ENCODE measurements at regions not wholly inside any gene's neighbourhood (a gene's known extent, or its start where the extent isn't known, plus 50 kb on each side); places are given as distances from the start of the nearest gene placed in this dataset.
"Not testable (repeated sequence)": the region's sequence is repeated elsewhere in the genome, so short reads cannot be mapped to it uniquely, and the experiment has no call there.

DNA sequence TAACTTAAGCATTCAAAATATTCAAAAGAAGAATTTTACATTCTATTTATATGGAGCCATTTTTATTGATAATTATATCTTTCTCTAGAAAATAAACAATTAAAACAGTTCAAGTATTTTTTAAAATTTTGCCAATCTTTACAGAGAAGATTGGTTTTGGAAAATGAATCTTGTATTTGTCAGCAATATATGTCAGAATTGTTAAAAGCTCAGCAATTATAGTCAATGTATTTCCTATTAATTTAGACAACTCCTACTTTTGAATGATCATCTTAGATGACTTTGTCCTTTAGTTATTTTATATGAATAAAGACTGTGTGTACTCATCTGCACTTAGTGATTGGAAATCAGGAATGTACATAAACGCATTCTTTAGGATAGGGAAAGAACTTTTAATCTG is 223.9 kb upstream of the MAD2L1 start:
- DNase-seq: no peak

DNA sequence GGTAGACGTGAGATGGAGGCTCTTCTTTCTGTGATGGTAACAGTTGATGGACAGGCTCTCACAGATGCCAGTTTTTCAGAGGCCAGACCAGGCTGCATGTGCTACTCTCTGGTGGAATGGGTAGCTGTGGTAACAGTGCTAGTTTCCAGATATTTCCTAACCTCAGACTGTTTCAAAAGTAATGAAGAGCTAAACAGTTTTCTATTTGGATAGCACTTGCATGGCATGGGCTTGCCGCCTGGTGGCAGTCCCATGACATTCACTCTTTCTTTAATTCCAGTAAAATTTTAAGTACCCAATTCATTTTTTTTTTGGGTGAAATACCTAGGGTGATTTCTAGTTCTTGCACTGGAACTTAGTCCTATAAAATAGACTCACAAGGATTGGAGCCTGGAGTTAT is 220.2 kb upstream of the MAD2L1 start:
- DNase-seq: no peak

- no peak for DNase-seq
Measured at GRCh38 chr4:120281581-120281980, 214.9 kb upstream of the MAD2L1 start.

- DNase-seq: no peak
Measured at GRCh38 chr4:120277391-120277790, 210.7 kb upstream of the MAD2L1 start.

GRCh38 chr4:120266602-120267001 is 200.0 kb upstream of the MAD2L1 start:
- DNase-seq: no peak

DNA sequence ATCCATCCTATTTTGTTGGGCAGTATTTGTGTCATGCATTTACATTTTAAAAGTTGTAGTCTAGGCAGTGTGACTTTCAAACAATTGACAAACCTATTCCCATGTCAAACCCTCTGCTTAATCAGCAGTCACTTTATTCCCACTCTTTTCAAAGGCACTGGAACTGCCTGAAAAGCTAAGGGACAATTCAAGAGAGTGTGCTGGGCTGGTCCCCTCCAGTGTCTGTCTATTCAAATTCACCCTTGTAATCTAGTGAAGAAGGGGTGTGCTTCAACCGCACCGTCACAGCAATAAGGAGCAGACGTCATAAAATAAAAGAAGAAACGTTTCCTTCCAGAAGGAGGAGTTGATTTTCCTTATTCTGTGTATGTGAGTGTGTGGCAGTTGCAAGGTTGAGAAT is 197.0 kb upstream of the MAD2L1 start:
- no peak for DNase-seq

DNA sequence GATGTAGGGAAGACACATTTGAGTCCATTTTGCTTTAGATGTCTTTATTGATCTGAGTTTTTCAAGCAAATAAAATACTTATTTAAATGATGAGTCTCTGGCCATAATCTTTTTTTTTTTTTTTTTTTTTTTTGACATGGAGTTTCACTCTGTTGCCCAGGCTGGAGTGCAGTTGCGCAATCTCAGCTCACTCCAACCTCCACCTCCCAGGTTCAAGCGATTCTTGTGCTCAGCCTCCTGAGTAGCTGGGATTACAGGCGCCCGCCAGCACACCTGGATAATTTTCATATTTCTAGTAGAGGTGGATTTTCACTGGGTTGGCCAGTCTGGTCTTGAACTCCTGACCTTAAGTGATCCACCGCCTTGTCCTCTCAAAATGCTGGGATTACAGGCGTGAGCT is 194.5 kb upstream of the MAD2L1 start:
- no peak for DNase-seq

- DNase-seq: not testable (repeated sequence)
Measured at GRCh38 chr4:120256112-120256775, 189.6 kb upstream of the MAD2L1 start.

DNA sequence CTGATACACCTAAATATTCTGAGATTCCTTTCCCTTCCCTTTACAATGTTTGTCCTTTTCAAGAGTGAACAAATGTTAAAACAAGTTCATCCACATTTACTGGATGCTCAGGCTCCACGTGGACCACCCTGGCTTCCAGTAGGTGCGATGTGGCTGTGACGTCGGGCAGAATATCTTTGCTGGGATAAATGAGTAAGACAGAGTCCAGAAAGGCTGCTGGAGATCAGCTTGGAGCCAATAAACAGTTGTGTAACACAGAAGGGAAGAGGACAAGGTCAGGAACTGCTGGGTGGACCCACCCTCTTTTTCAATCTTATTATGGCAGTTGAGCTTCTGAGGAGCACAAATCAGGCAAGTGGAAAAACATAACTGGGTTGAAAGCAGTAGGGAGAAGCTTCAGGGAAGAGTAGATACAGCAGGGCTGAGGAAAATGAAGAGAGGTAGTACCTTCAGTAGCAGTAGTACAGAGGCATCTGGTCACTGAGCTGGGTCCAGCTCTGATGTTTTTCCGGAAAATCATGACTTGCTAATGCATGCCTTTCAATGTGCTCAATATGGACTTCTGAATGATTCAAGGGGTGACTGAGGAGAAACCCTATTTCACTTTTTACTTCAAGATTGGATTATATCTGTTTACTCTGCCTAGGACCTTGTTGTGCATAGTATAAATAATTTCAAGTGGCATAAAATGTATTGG is 171.8 kb upstream of the MAD2L1 start:
- DNase-seq: no peak

GRCh38 chr4:120236873-120237272 is 170.2 kb upstream of the MAD2L1 start:
- DNase-seq: no peak

DNA sequence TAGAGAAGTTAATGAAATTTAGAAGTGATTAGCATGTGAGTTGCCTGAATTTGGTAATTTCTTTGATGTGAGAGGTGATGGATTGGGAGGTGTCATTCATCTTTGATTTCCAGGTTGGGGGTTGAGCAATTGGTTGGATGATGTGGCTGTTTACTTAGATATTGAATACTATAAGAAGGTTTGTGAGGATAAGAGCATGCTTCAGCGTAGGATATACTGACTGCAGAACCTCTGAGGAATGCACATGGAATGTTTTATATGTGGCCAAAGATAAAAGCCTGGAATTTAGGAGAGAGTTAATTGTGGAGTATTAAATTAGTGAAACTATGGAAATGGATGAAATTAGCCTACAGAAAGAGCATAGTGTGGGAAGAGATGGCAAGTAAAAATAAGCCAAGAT is 165.4 kb upstream of the MAD2L1 start:
- DNase-seq: no peak

- DNase-seq: no peak
Measured at GRCh38 chr4:120228086-120228485, 161.4 kb upstream of the MAD2L1 start.

GRCh38 chr4:120227554-120227953 is 160.9 kb upstream of the MAD2L1 start:
- no peak for DNase-seq

GRCh38 chr4:120225527-120225926 is 158.9 kb upstream of the MAD2L1 start:
- DNase-seq: no peak

DNA sequence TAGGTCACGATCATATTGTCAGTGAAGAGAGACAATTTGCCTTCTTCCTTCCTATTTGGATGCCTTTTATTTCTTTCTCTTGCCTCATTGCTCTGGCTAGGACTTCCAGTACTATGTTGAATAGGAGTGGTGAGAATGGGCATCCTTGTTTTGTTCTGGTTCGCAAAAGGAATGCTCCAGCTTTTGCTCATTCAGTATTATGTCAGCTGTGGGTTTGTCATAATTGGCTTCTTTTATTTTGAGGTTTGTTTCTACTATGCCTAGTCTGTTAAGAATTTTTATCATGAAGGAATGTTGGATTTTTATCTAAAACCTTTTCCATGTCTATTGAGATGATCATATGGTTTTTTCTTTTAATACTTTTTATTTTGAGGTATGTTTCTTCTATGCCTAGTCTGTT is 152.3 kb upstream of the MAD2L1 start:
- no peak for DNase-seq

DNA sequence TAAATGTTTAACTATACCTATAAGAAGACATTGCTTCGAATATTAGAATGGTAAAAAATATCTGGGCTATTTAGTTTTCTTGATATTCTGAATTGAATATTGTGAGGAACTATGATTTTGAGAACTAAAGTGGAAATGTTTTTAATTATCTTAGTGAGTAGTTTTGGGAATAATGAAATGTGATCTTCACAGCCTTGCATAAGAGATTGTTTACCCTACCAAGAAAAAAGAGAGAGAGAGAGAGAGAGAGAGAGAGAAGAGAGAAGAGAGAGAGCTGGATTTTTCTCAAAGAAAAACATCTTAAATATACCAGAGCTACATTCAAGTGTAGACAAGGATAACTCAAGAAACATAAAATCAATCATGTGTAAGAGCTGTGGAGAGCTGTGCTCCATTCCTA is 148.7 kb upstream of the MAD2L1 start:
- no peak for DNase-seq

DNA sequence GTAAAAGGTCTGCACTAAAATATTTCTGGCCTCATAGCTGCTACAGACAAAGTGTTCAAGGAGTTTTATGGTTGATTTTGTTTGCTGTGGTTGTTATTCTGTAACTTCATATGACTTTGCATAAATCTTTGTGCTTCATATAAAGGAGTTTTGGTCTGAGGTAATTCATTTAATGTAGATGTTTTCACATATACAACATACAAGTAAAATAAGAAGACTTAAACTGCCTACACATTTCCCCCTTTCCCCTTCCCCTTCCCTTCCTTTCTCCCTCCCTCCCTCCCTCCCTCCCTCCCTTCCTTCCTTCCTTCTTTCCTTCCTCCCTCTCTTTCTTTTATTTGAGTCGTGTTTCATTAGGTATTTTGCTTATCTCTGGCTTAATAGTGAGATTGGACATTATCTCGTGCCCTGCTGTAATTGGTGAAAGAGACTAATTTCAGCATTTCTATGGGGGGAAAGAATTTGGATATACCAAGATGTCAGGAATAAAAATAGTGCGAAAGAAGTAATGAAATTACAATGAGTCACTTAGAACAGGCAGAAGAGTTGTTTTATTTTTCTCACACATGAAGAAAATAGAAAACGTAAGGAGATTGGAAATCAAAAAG is 144.9 kb upstream of the MAD2L1 start:
- no peak for DNase-seq

DNA sequence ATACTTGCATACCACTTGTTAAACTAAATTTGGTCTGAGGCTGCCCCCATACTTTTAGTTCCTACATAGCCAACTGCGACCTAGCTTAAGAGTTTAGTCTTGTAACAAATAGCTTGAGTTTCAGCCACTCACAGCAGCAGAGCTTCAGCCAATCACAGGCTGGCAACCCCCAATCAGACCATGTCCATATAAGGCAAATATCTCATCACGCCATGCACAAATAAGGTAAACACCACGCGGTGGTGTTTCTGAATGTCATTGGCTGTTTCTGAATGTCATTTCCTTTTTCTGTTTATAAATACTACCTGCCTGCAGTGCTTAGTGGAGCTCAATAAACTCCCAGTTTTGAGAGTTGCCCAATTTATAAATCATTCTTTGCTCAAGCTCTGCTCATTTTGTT is 143.1 kb upstream of the MAD2L1 start:
- DNase-seq: no peak

- no peak for DNase-seq
Measured at GRCh38 chr4:120207021-120207420, 140.4 kb upstream of the MAD2L1 start.

DNA sequence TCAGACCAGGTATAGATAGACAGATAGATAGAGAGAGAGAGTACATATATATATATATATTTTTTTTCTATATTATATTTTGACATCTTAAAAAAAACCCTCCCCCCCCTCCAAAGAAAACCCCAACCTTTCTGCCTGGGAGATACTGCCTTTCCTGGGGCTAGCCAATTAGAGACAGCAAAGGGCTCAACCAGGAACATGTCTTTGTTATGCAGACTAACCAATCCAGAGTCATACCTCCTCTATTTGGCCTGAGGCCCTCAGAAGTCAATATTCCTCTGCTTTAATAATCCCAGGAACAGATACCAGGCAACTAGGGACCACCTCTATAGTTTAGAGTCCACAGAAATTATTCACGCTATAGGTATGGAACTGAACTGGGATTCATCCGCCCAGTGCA is 135.6 kb upstream of the MAD2L1 start:
- no peak for DNase-seq

DNA sequence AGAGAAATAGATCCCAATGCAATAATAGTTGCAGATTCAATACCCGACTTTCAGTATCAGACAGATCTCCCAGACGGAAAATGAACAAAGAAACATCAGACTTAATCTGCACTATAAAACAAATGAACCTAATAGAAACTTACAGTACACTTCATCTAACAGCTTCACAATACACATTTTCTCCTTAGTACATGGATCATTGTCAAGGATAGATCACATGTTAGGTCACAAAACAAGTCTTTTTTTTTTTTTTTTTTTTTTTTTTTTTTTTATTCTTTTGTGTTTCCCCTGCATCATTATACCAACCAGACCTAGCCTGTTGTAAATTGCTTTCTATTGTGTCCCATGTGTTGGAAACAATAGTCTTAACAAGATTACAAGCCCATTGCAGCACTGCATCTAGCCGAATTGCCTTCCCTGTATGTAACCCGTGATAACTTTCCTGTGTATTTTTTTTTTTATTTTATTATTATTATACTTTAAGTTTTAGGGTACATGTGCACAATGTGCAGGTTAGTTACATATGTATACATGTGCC is 134.0 kb upstream of the MAD2L1 start:
- DNase-seq: not testable (repeated sequence)

DNA sequence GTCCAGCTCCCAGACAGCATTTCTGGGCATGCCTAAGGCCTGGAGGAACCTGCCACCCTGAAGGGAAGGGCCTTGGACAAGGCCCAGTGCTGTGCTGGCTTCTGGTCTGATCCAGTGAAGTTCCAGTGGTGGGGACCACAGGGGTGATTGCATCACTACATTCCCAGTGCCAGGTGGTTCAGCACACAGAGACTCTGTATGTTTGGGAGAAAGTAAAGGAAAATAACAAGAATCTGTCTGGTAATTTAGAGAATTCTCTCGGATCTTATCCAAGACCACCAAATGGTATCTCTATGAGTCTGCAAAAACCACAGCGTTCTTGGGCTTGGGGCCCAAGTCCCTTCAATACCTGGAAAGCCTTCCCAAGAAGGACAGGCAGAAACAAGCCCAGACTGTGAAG is 131.8 kb upstream of the MAD2L1 start:
- DNase-seq: no peak

DNA sequence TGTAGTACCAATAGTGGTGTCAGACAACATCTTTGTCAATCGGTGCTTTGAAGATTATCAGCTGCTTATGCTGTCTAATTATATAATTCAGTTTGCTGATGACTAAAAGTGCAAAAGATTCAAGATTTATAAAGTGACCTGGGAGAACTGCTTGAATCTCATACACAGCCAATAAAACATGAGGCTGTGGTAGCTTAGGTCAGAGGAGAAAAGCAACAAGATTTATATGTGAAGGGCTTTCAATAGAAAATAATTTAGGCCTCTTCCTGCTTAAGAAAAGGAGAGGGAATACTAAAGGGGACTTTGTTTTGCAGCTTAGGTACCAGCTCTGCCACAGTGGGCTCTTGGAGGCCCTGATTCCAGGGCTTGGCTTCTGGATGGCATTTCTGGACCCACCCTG is 111.0 kb upstream of the MAD2L1 start:
- no peak for DNase-seq

GRCh38 chr4:120175272-120175671 is 108.6 kb upstream of the MAD2L1 start:
- no peak for DNase-seq

All from NCI-H510A (cell line).